Panc1 (cell line): ENCODE measurements at regions not wholly inside any gene's neighbourhood (a gene's known extent, or its start where the extent isn't known, plus 50 kb on each side); places are given as distances from the start of the nearest gene placed in this dataset.
"Not testable (repeated sequence)": the region's sequence is repeated elsewhere in the genome, so short reads cannot be mapped to it uniquely, and the experiment has no call there.

ENCODE experiments used
- ATAC-seq: fragments of 200-7000 bp; cut with Tn5 transposase; 2 replicates; pipeline ENCODE4 v1.9.1; 2020; ENCODE audit warnings: mild to moderate bottlenecking, moderate library complexity
- BruUV-seq: library from RNA; stranded (reverse); fragments of 400-500 nt; replicated peaks from 2 replicates; lab custom pipeline; 2021; lab: Mats Ljungman, UMichigan
- CTCF ChIA-PET: fragments of 300-600 bp; sonication (Branson Sonifier 250); formaldehyde crosslinking; loops from one replicate; lab custom pipeline; 2022; ENCODE audit warnings: antibody characterized with exemption; lab: Charles Lee
- POLR2A ChIA-PET: fragments of 300-600 bp; sonication (Branson Sonifier 250); formaldehyde crosslinking; loops from one replicate; lab custom pipeline; 2022; ENCODE audit warnings: antibody characterized with exemption; lab: Charles Lee
- DNase-seq: peaks from one replicate; pipeline ENCODE4 v3.0.0-alpha.2; 2010; ENCODE audit warnings: low read depth, low spot score
- H3K27ac ChIP-seq: 2 replicates; pipeline ENCODE4 v1.5.1; 2011; ENCODE audit warnings: mild to moderate bottlenecking, low read length, inconsistent platforms
- H3K27me3 ChIP-seq: fragments of 200-500 bp; sonication (Bioruptor generic); 2 replicates; pipeline ENCODE4 v1.6.0; 2014; ENCODE audit warnings: low read length, inconsistent platforms; ENCODE audit not compliant: control insufficient read depth, insufficient read depth
- H3K36me3 ChIP-seq: fragments of 200-500 bp; sonication (Bioruptor generic); 2 replicates; pipeline ENCODE4 v1.5.1; 2014; ENCODE audit warnings: inconsistent platforms, mild to moderate bottlenecking, low read length, moderate library complexity; ENCODE audit not compliant: control insufficient read depth, insufficient read depth
- H3K4me1 ChIP-seq: 2 replicates; pipeline ENCODE4 v1.5.1; 2011; ENCODE audit warnings: inconsistent platforms, mild to moderate bottlenecking, low read length, moderate library complexity; ENCODE audit not compliant: control insufficient read depth, insufficient read depth
- H3K4me3 ChIP-seq, 2 experiments: 2 replicates each; pipeline ENCODE4 v1.5.1; 2011 to 2012; ENCODE audit warnings: low read depth in 2 of 2, low read length in 2 of 2, mild to moderate bottlenecking in 2 of 2, inconsistent platforms in 1 of 2, moderate library complexity in 1 of 2
- H3K9me3 ChIP-seq: fragments of 200-500 bp; sonication (Bioruptor generic); 2 replicates; pipeline ENCODE4 v1.5.1; 2014; ENCODE audit warnings: low read depth, mild to moderate bottlenecking, inconsistent platforms, low read length, moderate library complexity; ENCODE audit not compliant: control insufficient read depth, insufficient read depth
- POLR2AphosphoS5 ChIP-seq: IDR thresholded peaks from 2 replicates; pipeline ENCODE4 v1.6.1; 2012; ENCODE audit warnings: mild to moderate bottlenecking, low read depth, low read length, moderate library complexity
- SIN3A ChIP-seq: IDR thresholded peaks from 2 replicates; pipeline ENCODE4 v1.6.1; 2012; ENCODE audit warnings: low read depth, mild to moderate bottlenecking, low read length, moderate library complexity, borderline replicate concordance; ENCODE audit not compliant: insufficient read depth
- TCF7L2 ChIP-seq: IDR thresholded peaks from 2 replicates; pipeline ENCODE4 v1.6.1; 2011; ENCODE audit warnings: mild to moderate bottlenecking, low read depth, low read length, inconsistent platforms
- in situ Hi-C: cut with HindIII; loops from 2 replicates; pipeline ENCODE4 v1.10.0; 2016; ENCODE audit warnings: low sequenced_read_pairs, low pct_unique_long_range_greater_than_20kb
- intact Hi-C: fragments of 100-400 bp; cut with micrococcal nuclease; formaldehyde crosslinking; loops from one replicate; pipeline ENCODE4 v1.10.0; 2022; ENCODE audit not compliant: unreplicated experiment
- TF ChIP-seq, protein P1 (sequence below): fragments of 450-650 bp; IDR thresholded peaks from 2 replicates; pipeline ENCODE4 v1.5.1; 2017; ENCODE audit warnings: mild to moderate bottlenecking
- TF ChIP-seq, protein P2 (sequence below), 2 experiments: IDR thresholded peaks; 2 replicates each; pipeline ENCODE4 v1.6.1; 2011 to 2012; ENCODE audit warnings: low read depth in 2 of 2, control low read depth in 1 of 2, low read length in 1 of 2, mild to moderate bottlenecking in 1 of 2, moderate library complexity in 1 of 2; ENCODE audit not compliant: insufficient read depth in 1 of 2

- Histone ChIP-seq H3K4me3 (no peak overlapping the region), H3K36me3 (no peaks in the 10 kb centered on the region), H3K27ac (peak overlapping the region; percentile 48; the same call in 1 of the 2 replicates), H3K9me3 (no peaks in the 10 kb centered on the region; the same call in 1 of the 2 replicates), H3K4me1 (no peaks in the 10 kb centered on the region), H3K27me3 (no peaks in the 10 kb centered on the region)
- CTCF ChIA-PET, result no interaction called here
- no peak for TF ChIP-seq POLR2AphosphoS5
- TF ChIP-seq, protein P1, sequence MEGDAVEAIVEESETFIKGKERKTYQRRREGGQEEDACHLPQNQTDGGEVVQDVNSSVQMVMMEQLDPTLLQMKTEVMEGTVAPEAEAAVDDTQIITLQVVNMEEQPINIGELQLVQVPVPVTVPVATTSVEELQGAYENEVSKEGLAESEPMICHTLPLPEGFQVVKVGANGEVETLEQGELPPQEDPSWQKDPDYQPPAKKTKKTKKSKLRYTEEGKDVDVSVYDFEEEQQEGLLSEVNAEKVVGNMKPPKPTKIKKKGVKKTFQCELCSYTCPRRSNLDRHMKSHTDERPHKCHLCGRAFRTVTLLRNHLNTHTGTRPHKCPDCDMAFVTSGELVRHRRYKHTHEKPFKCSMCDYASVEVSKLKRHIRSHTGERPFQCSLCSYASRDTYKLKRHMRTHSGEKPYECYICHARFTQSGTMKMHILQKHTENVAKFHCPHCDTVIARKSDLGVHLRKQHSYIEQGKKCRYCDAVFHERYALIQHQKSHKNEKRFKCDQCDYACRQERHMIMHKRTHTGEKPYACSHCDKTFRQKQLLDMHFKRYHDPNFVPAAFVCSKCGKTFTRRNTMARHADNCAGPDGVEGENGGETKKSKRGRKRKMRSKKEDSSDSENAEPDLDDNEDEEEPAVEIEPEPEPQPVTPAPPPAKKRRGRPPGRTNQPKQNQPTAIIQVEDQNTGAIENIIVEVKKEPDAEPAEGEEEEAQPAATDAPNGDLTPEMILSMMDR, result no peak
- TF ChIP-seq SIN3A, result no peak
- no peak for TF ChIP-seq TCF7L2
- TF ChIP-seq, protein P2, sequence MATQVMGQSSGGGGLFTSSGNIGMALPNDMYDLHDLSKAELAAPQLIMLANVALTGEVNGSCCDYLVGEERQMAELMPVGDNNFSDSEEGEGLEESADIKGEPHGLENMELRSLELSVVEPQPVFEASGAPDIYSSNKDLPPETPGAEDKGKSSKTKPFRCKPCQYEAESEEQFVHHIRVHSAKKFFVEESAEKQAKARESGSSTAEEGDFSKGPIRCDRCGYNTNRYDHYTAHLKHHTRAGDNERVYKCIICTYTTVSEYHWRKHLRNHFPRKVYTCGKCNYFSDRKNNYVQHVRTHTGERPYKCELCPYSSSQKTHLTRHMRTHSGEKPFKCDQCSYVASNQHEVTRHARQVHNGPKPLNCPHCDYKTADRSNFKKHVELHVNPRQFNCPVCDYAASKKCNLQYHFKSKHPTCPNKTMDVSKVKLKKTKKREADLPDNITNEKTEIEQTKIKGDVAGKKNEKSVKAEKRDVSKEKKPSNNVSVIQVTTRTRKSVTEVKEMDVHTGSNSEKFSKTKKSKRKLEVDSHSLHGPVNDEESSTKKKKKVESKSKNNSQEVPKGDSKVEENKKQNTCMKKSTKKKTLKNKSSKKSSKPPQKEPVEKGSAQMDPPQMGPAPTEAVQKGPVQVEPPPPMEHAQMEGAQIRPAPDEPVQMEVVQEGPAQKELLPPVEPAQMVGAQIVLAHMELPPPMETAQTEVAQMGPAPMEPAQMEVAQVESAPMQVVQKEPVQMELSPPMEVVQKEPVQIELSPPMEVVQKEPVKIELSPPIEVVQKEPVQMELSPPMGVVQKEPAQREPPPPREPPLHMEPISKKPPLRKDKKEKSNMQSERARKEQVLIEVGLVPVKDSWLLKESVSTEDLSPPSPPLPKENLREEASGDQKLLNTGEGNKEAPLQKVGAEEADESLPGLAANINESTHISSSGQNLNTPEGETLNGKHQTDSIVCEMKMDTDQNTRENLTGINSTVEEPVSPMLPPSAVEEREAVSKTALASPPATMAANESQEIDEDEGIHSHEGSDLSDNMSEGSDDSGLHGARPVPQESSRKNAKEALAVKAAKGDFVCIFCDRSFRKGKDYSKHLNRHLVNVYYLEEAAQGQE (IDR thresholded peaks at IDR 0.05; ENCODE audit: insufficient read depth in 1 of 2, low read depth in 2 of 2, low read length in 1 of 2), result no peak
- in situ Hi-C loops (no loop called here), intact Hi-C loops (no loop called here)
- POLR2A ChIA-PET, result no interaction called here
- BruUV-seq, result no TSS peak
- no peak for DNase-seq
- ATAC-seq, result no peak
Observed at GRCh38 chr7:80997841-80998240, 79.0 kb upstream of the SEMA3C start.

GRCh38 chr7:80996236-80996635, 77.4 kb upstream of the SEMA3C start:
- H3K36me3 ChIP-seq, in situ Hi-C loops, H3K4me3 ChIP-seq, DNase-seq, BruUV-seq, H3K27me3 ChIP-seq, CTCF ChIA-PET, H3K4me1 ChIP-seq, ATAC-seq, intact Hi-C loops, POLR2A ChIA-PET, H3K27ac ChIP-seq, H3K9me3 ChIP-seq: not testable (repeated sequence)

DNA sequence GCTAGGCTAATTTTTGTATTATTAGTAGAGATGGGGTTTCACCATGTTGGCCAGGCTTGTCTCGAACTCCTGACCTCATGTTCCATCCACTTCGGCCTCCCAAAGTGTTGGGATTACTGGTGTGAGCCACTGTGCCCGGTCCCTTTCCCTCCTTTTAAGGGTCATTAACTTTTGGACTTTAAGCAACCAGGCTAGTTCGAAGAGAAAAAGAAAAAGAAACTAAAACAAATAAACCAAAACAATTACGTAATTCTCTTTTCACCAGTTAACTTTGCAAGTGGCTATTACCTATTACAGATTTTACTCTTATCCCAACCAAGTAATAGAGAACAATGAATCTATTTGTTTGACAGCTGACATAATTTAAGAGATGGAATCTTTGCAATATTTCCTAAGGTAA, 72.8 kb upstream of the SEMA3C start:
- no peak overlapping the region for H3K4me3 ChIP-seq
- CTCF ChIA-PET, result no interaction called here
- H3K27me3 ChIP-seq, result no peaks in the 10 kb centered on the region
- ATAC-seq (no peak), DNase-seq (no peak)
- H3K27ac ChIP-seq, result no peak overlapping the region
- BruUV-seq, result no TSS peak
- H3K36me3 ChIP-seq, result no peaks in the 10 kb centered on the region
- H3K9me3 ChIP-seq, result no peaks in the 10 kb centered on the region; the same call in 1 of the 2 replicates
- in situ Hi-C loops, result no loop called here
- TF ChIP-seq SIN3A, result no peak
- no peak for TF ChIP-seq POLR2AphosphoS5
- TF ChIP-seq, protein P2 (IDR thresholded peaks at IDR 0.05; ENCODE audit: insufficient read depth in 1 of 2, low read depth in 2 of 2, low read length in 1 of 2), result no peak
- TF ChIP-seq TCF7L2, result no peak
- TF ChIP-seq, protein P1, result no peak
- intact Hi-C loops, result no loop called here
- no peaks in the 10 kb centered on the region for H3K4me1 ChIP-seq
- POLR2A ChIA-PET, result no interaction called here
